HL-60 (cell line): ENCODE measurements at regions not wholly inside any gene's neighbourhood (a gene's known extent, or its start where the extent isn't known, plus 50 kb on each side); places are given as distances from the start of the nearest gene placed in this dataset.

Experiments
- DNase-seq, 2 experiments: peaks; one replicate each; pipeline ENCODE4 v3.0.0-alpha.2; 2010 to 2020; ENCODE audit warnings: low read depth in 1 of 2, low spot score in 1 of 2
- H3K27ac ChIP-seq: fragments of 250-450 bp; sonication (Bioruptor Pico); replicated peaks from 2 replicates; pipeline ENCODE4 v1.5.1; 2020; ENCODE audit warnings: mild to moderate bottlenecking, moderate library complexity
- H3K27me3 ChIP-seq: fragments of 250-450 bp; sonication (Bioruptor Pico); 2 replicates; pipeline ENCODE4 v1.5.1; 2021; ENCODE audit warnings: mild to moderate bottlenecking, moderate library complexity; ENCODE audit not compliant: insufficient read depth, poor library complexity, severe bottlenecking
- H3K4me3 ChIP-seq: replicated peaks from 2 replicates; pipeline ENCODE4 v1.5.1; 2011; ENCODE audit warnings: mild to moderate bottlenecking, control low read depth, low read length; ENCODE audit not compliant: insufficient read depth
- CTCF ChIP-seq: IDR thresholded peaks from one replicate; pipeline ENCODE4 v1.5.1; 2011; ENCODE audit warnings: low read length, control low read depth, inconsistent platforms; ENCODE audit not compliant: insufficient read depth
- GABPA ChIP-seq: IDR thresholded peaks from 2 replicates; pipeline ENCODE4 v1.6.1; 2012; ENCODE audit warnings: low read depth
- POLR2AphosphoS5 ChIP-seq: IDR thresholded peaks from 2 replicates; pipeline ENCODE4 v1.6.1; 2012; ENCODE audit warnings: low read depth
- REST ChIP-seq: IDR thresholded peaks from 2 replicates; pipeline ENCODE4 v1.6.1; 2012; ENCODE audit warnings: low read depth; ENCODE audit not compliant: insufficient replicate concordance
- SPI1 ChIP-seq: IDR thresholded peaks from 2 replicates; pipeline ENCODE4 v1.6.1; 2012; ENCODE audit warnings: low read depth, mild to moderate bottlenecking, borderline replicate concordance

GRCh38 chr10:62964026-62964425 is 147.9 kb upstream of the EGR2 start:
- H3K27me3 ChIP-seq: no peaks in the 10 kb centered on the region
- no peak overlapping the region for H3K4me3 ChIP-seq
- DNase-seq: no peak
- TF ChIP-seq REST: no peak
- TF ChIP-seq CTCF: no peak
- TF ChIP-seq POLR2AphosphoS5: no peak
- no peak for TF ChIP-seq SPI1
- TF ChIP-seq GABPA: no peak
- H3K27ac ChIP-seq: no peak overlapping the region

- Histone ChIP-seq H3K27me3 (no peaks in the 10 kb centered on the region), H3K4me3 (no peak overlapping the region), H3K27ac (no peak overlapping the region)
- DNase-seq: no peak
- no peak for TF ChIP-seq SPI1
- no peak for TF ChIP-seq CTCF
- TF ChIP-seq POLR2AphosphoS5: no peak
- no peak for TF ChIP-seq GABPA
- no peak for TF ChIP-seq REST
Observed at GRCh38 chr10:62961951-62962523, 145.9 kb upstream of the EGR2 start.

- no peak for TF ChIP-seq REST
- TF ChIP-seq GABPA: no peak
- no peak for TF ChIP-seq CTCF
- TF ChIP-seq POLR2AphosphoS5: no peak
- Histone ChIP-seq H3K27ac (no peak overlapping the region), H3K27me3 (no peaks in the 10 kb centered on the region), H3K4me3 (no peak overlapping the region)
- no peak for DNase-seq
Observed at GRCh38 chr10:62960416-62960815, 144.2 kb upstream of the EGR2 start.
